Stimulated activated naive CD4-positive, alpha-beta T cell treated with Interleukin-2 at 50 U/mL for 16 hours (primary cell): ENCODE measurements at regions not wholly inside any gene's neighbourhood (a gene's known extent, or its start where the extent isn't known, plus 50 kb on each side); places are given as distances from the start of the nearest gene placed in this dataset.
"Not testable (repeated sequence)": the region's sequence is repeated elsewhere in the genome, so short reads cannot be mapped to it uniquely, and the experiment has no call there.

ENCODE experiments used
- DNase-seq: peaks from one replicate; lab custom pipeline; 2025; lab: John Stamatoyannopoulos, UW

DNA sequence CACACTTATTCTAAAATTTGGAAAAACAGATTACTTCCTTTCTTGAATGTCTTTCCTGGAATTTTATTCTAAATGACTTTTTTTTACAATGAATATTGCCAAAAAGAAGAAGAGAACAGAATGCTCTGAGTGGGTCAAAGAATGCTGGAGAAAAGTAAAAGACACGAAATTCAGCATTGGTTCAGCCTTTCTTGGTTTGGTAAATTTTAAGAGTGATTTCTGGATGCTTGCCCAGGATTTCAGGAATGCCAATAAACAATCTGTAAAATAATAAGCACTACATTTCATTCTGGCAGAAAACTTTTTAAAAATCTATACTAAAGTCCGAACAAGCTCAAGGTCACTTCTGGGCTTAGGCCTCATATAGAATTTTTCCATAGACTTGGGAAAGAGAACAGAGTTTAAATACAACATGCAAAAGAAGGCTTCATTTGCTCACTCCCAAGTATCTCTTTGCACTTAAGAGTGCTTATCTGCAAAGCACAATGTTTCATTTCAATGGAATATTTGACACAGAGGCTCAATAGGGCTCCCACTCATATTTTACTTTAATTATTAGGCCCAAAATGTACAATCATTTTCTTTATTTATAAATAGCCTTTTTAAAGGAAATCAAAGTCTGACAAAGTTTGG lies 359.5 kb upstream of the ANKRD30A start:
- DNase-seq, result no peak

DNA sequence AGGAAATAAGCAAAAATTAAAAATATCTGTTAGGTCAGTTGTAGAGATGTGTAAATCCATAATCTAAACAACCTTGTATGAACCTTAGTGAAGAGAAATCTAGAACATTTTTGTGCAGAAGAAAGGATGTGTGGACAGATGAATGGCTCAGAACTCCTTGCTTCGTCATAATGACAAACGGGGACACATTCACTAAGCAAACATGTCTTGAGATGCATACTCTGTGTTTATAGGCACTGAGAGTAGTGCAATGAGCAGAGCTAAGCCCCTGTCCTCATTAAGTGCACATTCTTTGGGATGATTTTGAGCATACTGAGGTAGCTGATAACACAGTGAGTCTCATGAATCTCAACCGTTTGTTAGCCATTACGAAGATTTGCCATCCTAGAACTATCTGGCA lies 360.6 kb upstream of the ANKRD30A start:
- no peak for DNase-seq

DNA sequence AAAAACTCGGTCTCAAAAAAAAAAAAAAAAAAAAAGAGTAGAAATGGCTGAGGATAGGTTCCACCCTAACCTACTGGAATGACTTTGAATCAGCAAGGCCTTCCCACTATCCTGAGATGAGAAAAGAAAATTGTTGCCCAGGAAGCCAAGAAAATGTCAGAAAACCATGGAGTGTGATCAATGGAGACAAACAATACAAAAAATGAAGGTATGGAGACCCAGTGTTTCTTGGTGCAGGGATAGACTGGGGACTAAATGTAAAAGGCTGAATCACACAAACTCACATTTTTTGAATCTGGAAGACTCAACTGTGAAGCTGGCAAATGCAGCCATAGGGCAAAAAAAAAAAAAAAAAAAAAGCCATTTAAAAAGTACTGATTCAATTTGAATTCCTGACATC lies 364.3 kb upstream of the ANKRD30A start:
- DNase-seq, result no peak

DNA sequence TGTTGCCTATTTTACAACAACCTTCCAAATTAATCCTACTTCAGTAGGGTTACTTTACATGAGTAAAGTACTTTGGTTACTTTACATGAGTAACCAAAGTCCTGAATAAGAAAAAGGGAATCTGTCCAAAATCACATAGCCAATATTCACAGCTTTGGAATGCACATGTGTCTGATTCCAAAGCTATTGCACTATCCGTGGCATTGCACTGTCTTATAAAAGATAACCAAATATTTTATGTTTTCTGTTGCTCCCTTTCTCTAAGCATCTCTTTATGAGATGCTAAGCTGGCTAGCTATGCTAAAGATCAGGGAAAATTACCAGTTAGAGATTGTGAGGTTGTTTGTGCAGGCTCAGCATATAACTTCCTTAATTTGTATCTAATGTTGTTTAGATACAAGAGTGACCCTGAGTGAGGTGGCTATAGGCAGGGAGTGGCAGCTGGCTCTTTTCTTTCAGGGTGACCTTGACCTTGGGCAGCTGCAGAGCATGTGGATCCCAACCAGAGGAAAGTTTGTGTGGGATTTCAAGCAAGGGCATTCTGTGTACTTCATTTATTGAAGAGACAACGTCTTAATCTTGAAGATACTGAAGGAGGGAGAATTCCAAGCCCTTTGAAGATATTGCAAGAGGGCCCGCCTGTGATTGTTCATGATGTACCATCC lies 366.1 kb upstream of the ANKRD30A start:
- DNase-seq, result no peak

DNA sequence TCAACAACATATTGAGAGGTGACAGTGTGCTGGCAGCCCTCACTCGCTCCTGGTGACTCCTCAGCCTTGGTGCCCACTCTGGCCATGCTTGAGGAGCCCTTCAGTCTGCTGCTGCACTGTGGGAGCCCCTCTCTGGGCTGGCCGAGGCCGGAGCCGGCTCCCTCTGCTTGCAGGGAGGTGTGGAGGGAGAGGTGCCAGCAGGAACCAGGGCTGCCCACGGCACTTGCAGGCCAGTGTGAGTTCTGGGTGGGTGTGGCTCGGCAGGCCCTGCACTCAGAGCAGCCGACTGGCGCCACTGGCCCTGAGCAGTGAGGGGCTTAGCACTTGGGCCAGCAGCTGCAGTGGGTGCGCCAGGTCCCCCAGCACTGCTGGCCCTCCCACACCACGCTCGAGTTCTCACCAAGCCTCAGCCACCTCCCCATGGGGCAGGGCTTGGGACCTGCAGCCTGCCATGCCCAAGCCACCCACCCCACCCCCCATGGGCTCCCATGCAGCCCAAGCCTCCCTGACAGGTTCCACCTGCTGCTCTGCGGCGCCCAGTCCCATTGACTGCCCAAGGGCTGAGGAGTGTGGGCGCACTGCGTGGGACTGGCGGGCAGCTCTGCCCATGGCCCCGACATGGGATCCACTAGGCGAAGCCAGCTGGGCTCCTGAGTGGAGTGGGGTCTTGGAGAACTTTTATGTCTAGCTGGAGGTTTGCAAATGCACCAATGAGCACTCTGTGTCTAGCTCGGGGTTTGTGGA lies 377.1 kb upstream of the ANKRD30A start:
- DNase-seq, result no peak

DNA sequence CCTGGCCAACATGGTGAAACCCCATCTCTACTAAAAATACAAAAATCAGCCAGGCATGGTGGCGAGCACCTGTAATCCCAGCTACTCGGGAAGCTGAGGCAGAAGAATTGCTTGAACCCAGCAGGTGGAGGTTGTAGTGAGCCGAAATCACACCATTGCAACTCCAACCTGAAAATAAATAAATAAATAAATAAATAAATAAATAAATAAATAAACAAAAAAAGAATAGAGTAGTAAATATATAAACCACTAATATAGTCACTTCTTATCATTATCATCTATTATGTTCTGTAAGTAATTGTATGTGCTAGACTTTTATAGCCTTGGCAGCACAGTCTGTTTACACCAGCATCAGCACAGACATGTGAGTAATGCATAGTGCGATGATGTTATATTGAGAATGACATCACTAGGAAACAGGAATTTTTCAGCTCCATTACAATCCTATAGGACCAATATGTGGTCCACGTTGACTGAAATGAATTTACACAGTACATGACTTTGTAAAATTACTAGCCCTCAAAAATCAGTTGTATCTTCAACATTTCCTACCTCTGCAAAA lies 385.4 kb upstream of the ANKRD30A start:
- DNase-seq, result no peak

DNA sequence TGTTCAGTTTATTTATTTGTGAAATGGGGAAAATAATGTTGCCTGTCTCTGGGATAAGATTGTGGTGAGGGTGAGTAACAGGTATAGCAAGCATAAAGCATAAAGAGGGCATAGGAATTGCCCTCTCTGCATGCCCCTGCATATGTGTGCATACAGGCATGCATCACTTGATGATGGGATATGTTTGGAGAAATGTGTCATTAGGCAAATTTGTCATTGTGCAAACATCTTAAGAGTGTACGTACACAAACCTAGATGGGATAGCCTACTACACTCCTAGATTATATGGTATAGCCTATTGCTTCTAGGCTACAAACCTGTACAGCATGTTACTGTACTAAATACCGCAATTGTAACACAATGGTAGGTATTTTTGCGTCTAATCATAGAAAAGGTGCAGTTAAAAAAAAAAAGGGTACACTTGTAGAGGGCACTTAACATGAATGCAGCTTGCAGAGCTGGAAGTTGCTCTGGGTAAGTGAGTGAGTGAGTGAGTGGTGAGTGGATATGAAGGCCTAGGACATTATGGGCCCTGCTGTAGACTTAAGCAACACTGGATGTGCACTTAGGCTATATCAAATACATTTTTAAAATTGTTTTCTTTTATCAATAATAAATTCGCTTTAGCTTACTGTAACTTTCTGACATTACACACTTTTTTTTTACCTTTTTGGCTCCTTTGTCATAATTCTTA lies 386.5 kb upstream of the ANKRD30A start:
- DNase-seq, result no peak

DNA sequence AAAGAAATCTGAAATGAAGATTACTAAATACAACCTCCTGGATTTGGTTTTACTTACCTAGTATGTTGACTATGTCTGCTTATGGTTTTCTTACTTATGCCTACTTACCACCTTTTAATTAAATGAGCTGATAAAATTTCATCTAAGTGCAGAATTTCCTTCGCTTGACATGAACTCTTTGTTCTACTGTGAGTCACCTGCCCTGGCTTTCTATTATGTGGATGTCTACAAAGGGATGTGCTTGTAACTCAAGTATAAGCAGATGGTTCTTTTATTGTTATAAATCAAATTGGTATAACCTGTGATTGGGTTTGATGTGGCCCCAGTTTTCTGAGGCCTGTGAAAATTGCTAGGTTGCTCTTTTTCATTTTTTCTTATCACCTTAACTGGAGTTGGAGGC lies 389.1 kb upstream of the ANKRD30A start:
- DNase-seq, result no peak

DNA sequence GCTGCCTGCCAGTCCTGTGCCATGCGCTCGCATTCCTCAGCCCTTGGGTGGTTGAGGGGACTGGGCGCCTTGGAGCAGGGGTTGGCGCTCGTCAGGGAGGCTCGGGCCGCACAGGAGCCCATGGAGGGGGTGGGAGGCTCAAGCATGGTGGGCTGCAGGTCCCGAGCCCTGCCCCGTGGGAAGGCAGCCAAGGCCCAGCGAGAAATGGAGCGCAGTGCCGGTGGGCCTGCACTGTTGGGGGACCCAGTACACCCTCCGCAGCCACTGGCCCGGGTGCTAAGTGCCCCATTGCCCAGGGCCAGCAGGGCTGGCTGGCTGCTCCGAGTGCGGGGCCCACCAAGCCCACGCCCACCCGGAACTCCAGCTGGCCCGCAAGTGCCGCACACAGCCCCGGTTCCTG lies 390.8 kb upstream of the ANKRD30A start:
- not testable (repeated sequence) for DNase-seq

DNA sequence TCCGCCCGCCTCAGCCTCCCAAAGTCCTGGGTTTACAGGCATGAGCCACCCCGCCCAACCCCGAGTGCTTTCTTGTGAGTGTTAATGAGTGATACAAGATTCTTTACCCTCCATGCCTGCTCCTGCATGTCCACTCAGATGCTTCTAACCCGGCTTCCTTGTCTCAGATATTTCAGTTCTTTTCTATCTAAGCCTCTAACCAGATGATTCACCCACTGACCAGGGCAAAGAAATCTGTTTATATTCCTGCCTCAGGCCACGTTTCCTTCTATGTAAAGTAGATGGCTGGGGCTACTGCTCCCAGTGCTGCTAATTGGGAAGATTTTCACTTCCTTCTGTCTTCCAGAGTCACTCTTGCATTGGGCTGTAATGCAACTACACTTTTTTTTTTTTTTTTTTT lies 395.1 kb upstream of the ANKRD30A start:
- DNase-seq, result no peak

DNA sequence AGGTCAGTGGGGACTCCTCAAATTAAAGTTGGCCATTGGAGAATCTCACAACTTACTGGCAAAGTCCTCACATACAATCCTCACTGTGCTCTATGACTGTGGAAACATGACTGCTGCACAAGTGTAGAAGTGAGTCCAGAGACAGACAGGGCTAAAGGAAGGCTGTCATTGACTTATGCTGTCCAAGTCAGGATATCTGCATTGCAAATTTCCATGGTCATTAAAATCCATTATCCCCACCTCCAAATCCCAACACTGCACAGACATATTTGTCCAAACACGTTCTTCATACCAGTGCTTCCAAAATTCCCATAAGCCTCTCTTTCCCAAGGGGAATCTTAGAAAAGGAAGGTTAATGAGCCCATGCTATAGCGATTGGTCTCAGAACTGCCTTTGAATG lies 396.8 kb upstream of the ANKRD30A start:
- DNase-seq, result no peak

DNA sequence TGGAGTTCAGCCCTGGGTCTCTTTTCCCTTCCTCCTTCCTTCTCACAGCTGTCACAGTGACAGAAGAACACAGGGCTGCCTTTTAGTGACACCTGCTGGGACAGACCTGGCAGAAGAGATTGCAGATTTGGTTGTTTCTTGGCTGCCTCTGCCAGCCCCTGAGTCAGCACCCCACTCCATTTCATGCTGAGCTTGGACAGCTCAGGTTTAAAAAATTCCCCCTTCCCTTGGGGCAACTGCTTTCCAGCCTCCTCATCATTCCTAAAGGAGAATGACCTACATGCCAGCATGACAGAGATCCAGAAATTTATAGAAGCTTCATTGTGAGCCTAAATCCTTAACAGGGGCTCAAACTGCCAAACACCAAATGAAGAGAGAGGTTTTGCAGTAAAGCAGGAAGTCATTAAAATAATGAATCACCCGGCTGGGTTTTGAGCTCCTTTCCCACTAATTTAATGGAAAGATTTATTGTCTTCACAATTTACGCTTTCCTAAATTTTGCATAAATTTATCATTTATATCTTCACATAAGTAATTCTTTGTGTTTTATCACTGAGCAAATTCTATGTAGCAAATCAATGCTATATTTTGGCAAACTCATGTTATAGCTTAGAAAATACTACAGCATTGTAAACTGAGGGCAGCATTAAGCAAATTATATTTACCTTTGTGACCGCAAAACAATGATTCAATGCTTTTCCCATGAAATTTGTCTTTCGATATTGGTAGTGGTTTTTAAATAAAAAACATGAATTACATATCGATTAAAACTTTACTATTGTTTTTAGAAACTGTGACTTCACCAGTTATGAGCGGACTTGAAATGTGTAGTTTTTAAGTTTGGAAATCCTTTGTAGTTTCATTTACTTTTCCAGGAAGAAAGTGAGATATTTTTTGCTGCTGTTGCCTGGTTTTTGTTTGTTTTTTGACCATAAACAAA lies 399.5 kb upstream of the ANKRD30A start:
- DNase-seq, result no peak

DNA sequence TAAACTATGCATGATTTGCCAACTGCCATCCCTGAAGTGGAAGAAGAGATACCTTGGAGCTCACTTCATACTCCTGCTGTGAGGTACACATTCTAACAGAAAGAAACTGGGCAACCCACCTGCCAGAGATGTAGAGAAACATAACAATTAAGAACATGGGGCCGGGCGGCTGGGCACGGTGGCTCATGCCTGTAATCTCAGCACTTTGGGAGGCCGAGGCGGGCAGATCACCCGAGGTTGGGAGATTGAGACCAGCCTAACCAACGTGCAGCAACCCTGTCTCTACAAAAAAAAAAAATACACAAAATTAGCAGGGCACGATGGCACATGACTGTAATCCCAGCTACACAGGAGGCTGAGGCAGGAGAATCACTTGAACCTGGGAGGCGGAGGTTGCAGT lies 402.6 kb upstream of the ANKRD30A start:
- no peak for DNase-seq

DNA sequence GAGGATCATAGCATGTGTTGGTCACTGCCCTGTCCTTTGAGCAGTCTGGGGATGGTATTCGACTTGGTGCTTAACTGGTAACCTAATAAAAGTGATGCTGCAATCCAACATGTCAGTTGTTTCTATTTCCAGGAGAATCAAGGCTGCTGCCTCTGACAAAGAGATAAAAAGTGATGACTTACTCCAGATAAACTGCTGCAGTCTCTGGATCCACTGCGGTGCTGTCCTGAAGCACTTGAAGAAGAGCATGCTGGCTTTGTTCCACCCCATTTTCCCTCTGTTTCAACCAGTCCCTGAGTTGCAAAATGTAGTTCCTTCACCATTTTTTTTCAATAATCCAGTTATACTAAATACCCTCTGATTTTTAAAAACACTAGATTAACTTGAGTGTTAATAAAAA lies 403.5 kb upstream of the ANKRD30A start:
- no peak for DNase-seq

DNA sequence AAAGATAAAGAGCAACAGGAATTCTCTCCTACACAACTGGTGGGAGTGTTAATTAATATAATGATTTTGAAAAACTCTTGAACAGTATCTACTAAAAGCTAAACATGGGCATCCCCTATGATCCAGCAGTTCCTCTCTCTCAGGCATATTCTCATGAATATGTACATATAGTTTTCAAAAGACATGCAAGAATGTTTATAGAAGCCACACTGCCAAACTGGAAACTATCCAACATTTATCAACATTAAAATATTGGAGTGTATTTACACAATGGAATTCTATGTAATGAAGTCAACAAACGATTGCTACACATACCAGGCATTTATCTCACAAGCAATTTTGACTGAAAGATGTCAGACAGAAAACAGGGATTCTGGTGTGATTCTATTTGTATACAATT lies 404.5 kb upstream of the ANKRD30A start:
- DNase-seq, result no peak

DNA sequence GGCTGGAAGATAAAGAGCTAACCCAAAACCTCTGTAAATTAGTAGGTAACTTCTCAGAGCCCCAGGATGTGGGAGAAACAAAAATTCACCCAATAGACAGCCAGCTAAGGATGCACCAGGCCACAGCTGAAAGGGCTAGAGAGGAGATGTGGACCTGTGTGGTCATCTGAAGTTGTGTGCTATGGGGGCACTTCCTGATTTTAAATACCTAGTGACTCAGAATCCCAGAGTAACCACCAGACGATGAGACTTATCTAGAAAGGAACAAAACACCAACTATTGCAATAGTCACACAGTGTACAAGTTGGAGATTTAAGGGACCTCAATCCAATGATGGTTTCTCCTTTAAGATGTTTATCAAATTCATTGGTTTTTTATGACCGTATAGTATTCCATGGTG lies 408.3 kb upstream of the ANKRD30A start:
- DNase-seq, result no peak

DNA sequence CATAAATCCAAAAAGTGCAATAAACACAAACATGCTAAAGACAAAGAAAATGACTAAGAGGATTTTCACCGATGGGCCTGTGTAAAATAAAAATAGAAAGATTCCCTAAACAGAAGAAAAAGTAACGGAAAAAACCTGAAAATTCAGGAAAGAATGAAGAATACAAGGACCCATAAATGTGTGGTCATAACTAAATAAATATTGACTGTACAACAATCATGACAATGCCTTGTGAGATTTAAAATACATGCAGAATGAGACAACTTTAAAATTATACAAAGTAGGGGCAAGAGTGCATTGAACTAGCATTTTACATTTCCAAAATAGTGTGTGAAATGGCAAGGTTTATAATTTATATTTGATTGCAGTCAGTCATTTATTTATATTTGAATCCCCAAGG lies 409.1 kb upstream of the ANKRD30A start:
- DNase-seq, result no peak

DNA sequence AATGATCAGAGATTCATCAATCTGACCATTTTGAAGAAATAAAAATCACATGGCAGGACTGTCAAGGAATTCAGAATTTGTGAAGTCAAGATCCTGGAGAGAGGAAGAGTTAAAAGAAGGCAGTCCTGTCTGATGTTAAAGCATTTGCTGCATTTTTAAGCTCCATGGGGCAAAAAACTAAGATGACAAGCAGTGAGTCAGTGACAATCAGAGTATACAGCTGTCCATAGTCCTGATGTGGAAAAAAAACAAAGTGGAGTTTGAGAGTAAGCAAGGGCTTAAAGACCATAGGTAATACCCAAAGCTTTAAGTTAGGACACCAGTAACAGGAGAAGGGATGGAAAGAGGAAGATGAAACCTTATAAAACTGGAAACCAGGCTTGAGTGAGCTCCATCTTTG lies 412.7 kb upstream of the ANKRD30A start:
- no peak for DNase-seq

DNA sequence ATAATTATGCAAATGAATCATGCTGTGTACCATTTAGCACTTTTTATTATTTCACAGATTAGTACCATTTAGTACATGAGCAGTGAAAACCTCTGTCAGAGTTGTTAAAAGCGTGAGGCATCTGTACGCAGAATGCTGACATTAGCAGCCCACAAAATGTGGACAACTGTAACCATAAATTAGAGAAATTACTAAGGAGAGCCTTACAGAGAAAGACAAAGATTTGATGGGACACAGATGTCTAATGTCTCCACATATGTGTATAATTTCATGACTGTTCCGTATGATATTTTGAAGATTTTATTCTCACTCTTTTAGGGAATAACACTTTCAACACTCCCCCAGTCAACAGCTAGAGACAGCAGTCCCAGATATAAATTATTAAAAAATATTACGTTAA lies 414.0 kb upstream of the ANKRD30A start:
- DNase-seq, result no peak

DNA sequence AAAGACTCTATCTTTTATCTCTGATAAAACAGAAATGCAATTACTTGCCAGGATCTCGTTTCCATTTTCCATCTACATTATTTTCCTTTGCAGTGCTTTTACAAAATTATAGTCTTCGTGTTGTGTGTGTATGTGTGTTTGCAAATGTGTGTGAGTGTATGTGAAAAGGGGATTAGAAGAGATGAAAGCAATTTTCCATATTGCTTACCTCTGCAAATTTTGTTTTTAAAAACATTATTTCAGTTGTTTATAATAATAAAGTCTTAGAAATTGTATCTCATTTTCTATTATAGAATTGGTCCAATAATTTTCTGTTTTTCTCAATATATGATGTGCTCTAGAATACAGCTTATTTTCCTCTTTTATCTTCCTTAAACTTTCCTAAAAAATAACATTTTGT lies 421.3 kb upstream of the ANKRD30A start:
- no peak for DNase-seq

DNA sequence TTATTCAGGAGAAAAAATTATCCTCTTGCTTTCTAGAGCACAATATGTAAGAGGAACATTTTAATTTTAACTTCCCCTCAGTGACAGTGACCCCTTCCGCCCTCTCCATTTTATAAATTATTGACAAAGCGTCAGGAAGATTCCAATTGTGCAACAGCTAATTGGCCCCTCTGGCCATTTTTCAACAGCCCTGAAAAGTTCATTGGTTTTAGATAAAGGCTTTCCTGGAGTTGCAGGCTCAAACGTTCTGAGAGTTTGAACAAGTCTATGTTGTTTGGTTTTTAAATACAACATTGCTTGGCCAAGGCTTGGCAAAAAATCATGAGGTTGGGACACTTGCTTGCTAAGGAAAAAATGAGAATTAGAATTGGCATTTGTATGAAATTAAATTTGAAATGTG lies 422.2 kb upstream of the ANKRD30A start:
- no peak for DNase-seq
